GM19438 (cell line): ENCODE measurements at regions not wholly inside any gene's neighbourhood (a gene's known extent, or its start where the extent isn't known, plus 50 kb on each side); places are given as distances from the start of the nearest gene placed in this dataset.
"Not testable (repeated sequence)": the region's sequence is repeated elsewhere in the genome, so short reads cannot be mapped to it uniquely, and the experiment has no call there.

Source experiments
- ATAC-seq: cut with Tn5 transposase; IDR thresholded peaks from one replicate; pipeline ENCODE4 v1.9.1; 2021; ENCODE audit warnings: low read depth; ENCODE audit not compliant: unreplicated experiment

DNA sequence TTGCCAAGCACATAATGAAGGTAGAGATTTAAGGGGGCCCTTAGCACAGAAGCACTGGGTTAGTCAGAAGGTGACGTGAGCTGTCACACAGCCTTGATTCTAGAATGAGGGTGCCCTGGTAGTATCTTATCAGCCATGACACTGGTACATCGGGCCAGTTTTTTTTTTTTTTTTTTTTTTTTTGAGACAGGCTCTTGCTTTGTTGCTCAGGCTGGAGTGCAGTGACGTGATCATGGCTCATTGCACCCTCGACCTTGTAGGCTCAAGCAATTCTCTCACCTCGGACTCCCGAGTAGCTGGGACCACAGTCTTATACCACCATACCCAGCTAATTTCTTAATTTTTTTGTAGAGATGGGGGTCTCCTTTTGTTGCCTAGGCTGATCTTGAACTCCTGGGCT is 872.6 kb upstream of the DEFB115 start:
- not testable (repeated sequence) for ATAC-seq

DNA sequence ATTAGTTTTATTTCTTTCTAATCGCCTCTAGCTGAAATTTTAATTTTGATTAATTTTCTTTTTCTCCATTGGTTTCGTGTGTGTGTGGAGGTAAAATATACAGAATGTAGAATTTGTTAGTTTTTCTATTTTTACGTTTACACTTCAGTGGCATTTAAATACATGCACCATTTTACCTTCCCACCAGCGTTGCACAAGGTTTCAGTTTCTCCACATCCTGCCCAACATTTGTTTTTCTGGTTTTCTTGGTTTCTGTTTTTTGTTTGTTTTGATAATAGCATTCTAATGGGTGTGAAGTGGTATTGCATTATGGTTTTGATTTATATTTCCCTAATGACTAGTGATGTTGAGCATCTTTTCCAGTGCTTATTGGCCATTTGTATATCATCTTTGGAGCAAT is 871.4 kb upstream of the DEFB115 start:
- ATAC-seq = not testable (repeated sequence)

DNA sequence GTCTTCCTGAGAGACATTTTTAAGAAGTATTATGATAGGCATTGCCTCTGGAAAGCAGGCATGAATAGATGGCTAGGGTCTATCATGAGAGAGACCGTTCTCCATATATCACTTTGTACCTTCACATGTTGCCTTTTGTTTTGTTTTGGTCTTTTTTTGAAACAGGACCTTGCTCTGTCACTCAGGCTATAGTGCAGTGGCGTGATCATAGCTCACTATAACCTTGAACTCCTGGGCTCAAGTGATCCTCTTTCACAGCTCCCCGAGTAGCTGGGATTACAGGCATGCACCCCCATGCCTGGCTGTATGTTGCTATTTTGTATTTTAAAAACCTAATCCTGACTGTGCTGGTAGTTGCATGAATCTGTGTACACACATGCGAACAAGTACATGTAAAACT is 869.6 kb upstream of the DEFB115 start:
- not testable (repeated sequence) for ATAC-seq

DNA sequence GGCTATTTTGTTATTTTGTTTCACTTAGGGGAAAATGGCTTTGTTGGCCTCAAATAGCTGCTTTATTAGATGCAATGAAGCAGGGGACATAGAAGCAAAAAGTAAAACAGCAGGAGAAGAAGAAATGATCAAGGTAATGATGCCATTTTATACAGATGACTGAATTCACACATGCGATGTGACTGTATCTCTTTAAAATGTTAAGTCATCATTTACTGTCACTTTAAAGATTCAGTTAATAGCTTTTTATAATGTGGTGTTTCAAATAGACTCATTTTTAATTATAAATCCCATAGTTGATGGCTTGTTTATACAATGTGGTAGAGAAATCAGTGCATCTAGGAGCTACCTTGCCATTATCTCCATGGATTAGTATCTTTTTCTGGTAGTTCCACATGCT is 863.9 kb upstream of the DEFB115 start:
- ATAC-seq = not testable (repeated sequence)

DNA sequence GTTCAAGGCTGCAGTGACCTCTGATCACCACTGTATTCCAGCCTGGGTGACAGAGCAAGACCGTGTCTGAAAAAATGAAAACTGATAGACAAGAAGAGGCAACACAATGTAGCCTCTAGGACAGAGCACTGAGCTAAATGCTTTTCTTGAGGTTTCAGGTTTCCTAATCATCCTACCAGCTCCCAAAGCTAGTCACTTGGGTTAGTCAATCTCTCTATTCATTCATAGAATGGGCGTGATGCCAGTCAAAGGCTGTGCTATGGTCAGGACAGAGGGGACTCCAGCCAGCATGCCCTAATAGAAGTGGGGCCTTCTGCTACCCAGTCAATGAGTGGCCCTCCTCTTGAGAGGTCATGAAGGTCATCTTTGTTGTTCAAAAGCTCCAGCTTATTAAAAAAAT is 860.4 kb upstream of the DEFB115 start:
- not testable (repeated sequence) for ATAC-seq

DNA sequence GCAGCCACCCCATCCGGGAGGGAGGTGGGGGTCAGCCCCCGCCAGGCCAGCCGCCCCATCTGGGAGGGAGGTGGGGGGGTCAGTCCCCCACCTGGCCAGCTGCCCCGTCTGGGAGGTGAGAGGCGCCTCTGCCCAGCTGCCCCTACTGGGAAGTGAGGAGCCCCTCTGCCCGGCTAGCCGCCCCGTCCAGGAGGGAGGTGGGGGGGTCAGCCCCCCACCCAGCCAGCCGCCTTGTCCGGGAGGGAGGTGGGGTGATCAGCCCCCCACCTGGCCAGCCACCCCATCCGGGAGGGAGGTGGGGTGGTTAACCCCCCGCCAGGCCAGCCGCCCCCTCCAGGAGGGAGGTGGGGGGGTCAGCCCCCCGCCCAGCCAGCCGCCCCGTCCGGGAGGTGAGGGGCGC is 852.4 kb upstream of the DEFB115 start:
- not testable (repeated sequence) for ATAC-seq

DNA sequence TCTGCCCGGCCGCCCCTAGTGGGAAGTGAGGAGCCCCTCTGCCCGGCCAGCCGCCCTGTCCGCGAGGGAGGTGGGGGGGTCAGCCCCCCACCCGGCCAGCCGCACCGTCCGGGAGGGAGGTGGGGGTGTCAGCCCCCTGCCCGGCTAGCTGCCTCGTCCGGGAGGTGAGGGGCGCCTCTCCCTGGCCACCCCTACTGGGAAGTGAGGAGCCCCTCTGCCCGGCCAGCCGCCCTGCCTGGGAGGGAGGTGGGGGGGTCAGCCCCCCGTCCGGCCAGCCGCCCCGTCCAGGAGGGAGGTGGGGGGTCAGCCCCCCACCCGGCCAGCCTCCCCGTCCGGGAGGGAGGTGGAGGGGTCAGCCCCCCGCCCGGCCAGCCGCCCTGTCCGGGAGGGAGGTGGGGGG is 851.9 kb upstream of the DEFB115 start:
- not testable (repeated sequence) for ATAC-seq

DNA sequence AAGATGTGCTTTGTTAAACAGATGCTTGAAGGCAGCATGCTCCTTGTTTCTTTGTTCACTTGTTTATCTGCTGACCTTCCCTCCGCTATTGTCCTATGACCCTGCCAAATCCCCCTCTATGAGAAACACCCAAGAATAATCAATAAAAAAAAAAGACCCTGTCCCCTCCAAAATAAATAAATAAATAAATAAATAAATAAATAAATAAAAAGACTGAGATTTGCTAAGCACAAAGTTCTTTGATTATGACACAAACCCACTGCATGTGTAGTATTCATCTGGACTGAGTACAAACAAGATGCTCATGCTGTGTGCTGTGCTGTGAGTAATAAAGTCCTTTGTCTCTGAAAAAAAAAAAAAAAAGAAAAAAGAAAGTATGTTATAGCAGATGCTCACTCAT is 851.1 kb upstream of the DEFB115 start:
- ATAC-seq = not testable (repeated sequence)

DNA sequence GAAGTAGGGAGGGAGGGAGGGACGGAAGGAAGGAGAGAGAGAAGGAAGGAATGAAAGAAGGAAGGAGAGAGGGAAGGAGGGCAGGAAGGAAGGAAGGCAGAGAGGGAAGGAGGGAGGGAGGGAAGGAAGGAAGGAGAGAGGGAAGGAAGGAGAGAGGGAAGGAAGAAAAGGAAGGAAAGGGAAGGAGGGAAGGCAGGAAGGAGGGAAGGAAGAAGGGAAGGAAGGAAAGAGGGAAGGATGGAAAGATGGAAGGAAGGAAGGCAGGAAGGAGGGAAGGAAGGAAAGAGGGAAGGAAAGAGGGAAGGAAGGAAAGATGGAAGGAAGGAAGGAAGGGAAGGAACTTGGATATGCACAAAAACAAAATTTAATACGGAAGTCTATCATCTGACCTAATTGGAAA is 844.5 kb upstream of the DEFB115 start:
- no peak for ATAC-seq

DNA sequence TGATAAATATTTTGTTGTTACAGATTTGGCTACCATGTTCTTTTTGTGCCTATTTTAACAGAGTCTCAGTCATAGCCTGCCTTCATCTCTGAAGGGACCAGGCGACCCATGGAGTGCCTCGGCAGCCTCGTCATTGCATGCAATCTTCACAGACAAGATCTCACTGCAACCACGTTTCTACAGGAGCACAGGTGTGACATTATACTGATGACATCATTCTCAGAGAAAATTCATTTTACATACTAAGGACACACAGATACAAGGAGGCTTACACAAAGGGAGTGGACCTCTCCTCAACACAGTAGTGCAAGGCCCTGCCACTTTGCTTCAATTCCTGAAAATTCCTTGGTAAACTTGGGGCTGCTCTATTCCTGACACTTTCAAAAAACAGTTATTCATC is 840.1 kb upstream of the DEFB115 start:
- ATAC-seq = not testable (repeated sequence)

DNA sequence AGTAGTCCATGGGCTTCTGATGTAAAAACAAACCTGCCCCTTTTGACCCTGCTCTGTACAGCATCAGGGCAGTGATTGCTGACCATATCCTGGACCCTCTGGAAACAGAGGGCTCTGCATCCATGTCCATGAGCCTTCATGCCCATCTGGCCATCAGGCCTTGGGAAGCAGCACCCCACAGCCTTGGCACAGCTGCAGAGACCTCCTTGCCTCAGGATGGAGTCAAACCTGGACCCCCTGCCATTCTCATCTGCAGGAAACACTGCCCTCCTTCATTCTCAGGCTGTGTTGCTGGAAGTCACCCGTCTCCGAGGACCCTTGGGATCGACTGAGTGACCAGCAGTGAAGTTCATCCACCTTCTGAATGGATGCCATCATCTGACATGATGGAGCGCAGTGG is 839.1 kb upstream of the DEFB115 start:
- not testable (repeated sequence) for ATAC-seq

DNA sequence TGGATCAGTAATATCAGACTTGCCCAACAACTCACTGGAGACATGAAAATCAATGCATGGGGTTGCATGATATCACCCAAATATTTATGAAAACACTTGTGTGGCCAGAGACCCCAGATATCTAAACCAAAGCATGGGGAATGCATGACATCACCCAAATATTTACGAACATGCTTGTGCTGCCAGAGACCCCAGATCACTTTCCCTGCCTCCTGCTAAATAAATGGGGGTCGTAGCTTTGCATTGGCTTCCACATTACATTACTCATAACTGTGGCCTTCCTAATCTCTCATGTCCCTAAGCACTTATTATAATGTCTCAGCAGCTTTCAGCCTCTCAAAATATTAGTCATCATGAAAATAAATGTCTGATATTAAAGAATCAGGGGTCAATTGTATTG is 838.0 kb upstream of the DEFB115 start:
- ATAC-seq = no peak

DNA sequence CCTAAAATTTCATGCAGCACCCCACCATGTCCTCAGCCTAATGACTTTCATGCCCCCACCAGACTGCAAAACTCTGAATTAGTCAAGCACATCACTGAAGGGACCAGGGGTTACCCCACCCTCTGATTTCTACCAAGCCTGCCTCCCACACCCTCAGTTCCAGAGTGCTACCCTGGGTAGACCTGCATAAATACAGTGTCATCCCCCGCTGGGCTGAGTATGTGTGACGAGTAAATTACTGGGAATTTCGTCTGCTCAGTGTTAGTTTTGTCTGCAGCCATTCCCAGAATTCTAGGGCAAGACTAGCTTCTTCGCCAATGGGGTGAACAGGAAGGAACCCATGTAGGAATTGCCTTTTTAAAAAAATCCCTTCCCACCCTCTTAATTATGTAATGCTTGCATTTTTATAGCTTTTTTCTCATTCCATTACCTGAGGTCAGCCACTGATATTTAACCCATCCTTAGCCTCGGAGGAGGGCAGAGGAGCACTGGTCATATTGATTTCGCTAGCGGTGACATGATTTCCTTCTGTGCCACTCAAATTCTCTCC is 837.5 kb upstream of the DEFB115 start:
- ATAC-seq = not testable (repeated sequence)
